Natural killer cell (primary cell): ENCODE measurements at regions not wholly inside any gene's neighbourhood (a gene's known extent, or its start where the extent isn't known, plus 50 kb on each side); places are given as distances from the start of the nearest gene placed in this dataset.
"Not testable (repeated sequence)": the region's sequence is repeated elsewhere in the genome, so short reads cannot be mapped to it uniquely, and the experiment has no call there.

Source experiments
- ATAC-seq, 3 donors: fragments of 150-1000 bp in 2 of 3; fragments of 200-7000 bp in 1 of 3; cut with Tn5 transposase; 1 replicate in 1 of 3; 2 replicates in 2 of 3; pipeline ENCODE4 v1.10.0; 2021; ENCODE audit warnings: mild to moderate bottlenecking in 2 of 3, moderate library complexity in 2 of 3
- DNase-seq, 2 donors: peaks; one replicate each; pipeline versions ENCODE4 v3.0.0 to v3.0.0-alpha.2; 2013 to 2021; ENCODE audit warnings: mixed read lengths in 1 of 2
- H3K27ac ChIP-seq: one replicate; pipeline ENCODE4 v1.5.1; 2013; ENCODE audit warnings: mild to moderate bottlenecking, low read length
- H3K27me3 ChIP-seq: one replicate; pipeline ENCODE4 v1.6.1; 2013; ENCODE audit warnings: low read length; ENCODE audit not compliant: control insufficient read depth, insufficient read depth
- H3K36me3 ChIP-seq: one replicate; pipeline ENCODE4 v1.6.1; 2013; ENCODE audit warnings: low read length; ENCODE audit not compliant: control insufficient read depth, insufficient read depth
- H3K4me1 ChIP-seq: one replicate; pipeline ENCODE4 v1.6.1; 2013; ENCODE audit warnings: low read length; ENCODE audit not compliant: control insufficient read depth, insufficient read depth
- H3K4me3 ChIP-seq: one replicate; pipeline ENCODE4 v1.5.1; 2013; ENCODE audit warnings: low read length
- H3K9me3 ChIP-seq: one replicate; pipeline ENCODE4 v1.6.1; 2013; ENCODE audit warnings: low read length; ENCODE audit not compliant: control insufficient read depth, insufficient read depth
- H3K27ac Mint-ChIP-seq, 2 donors: one replicate each; pipeline ENCODE4 v1.8.0; 2022; ENCODE audit warnings: mild to moderate bottlenecking in 2 of 2, mixed read lengths in 2 of 2, moderate library complexity in 1 of 2
- H3K27me3 Mint-ChIP-seq, 2 donors: one replicate each; pipeline ENCODE4 v1.8.0; 2022; ENCODE audit warnings: low read depth in 2 of 2, mixed read lengths in 2 of 2
- H3K36me3 Mint-ChIP-seq: one replicate; pipeline ENCODE4 v1.8.0; 2022; ENCODE audit warnings: mixed read lengths
- H3K4me1 Mint-ChIP-seq, 2 donors: one replicate each; pipeline ENCODE4 v1.8.0; 2022; ENCODE audit warnings: mixed read lengths in 2 of 2
- H3K4me3 Mint-ChIP-seq: one replicate; pipeline ENCODE4 v1.8.0; 2022; ENCODE audit warnings: mild to moderate bottlenecking, moderate library complexity, mixed read lengths
- H3K9me3 Mint-ChIP-seq, 2 donors: one replicate each; pipeline ENCODE4 v1.8.0; 2022; ENCODE audit warnings: mixed read lengths in 2 of 2
- CTCF ChIP-seq: fragments of 200-600 bp; IDR thresholded peaks from one replicate; pipeline ENCODE4 v1.8.0; 2022; ENCODE audit warnings: antibody characterized with exemption
- WGBS: methylation state at CpG from one replicate; pipeline ENCODE4 v1.1.7; 2013; ENCODE audit warnings: missing lambda C conversion rate; ENCODE audit not compliant: insufficient coverage; 5-methylcytosine and 5-hydroxymethylcytosine counted together
- intact Hi-C: fragments of 100-400 bp; cut with micrococcal nuclease; formaldehyde crosslinking; loops from one replicate; pipeline ENCODE4 v1.14.2; 2022

DNA sequence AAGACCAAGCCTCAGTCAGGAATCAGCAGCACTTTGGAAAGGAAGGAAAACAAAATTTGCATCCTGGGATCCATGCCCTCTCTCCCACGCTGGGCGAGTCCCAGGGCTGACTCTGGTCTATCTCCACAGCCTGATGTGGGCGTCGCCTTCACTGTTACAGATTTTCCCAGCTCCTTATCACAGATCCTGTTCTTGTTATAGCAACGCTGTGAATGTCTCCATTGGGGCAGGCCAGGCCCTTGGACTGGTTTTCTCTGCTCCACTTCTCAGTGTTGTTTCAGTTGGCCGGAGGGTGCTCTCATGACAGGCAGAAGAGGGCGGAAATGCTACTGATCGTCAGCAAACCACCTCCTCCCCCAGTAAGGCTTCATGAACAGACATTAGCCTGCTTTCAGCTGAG is 127.9 kb upstream of the CDH11 start:
- H3K36me3 Mint-ChIP-seq, result no peaks in the 10 kb centered on the region
- no peaks in the 10 kb centered on the region for H3K36me3 ChIP-seq
- no peaks in the 10 kb centered on the region for H3K27me3 ChIP-seq
- no peak for TF ChIP-seq CTCF
- 80% methylated on average over 7 of the region's 8 CpGs for WGBS
- no peak overlapping the region for H3K4me3 ChIP-seq
- H3K27me3 Mint-ChIP-seq, result no peaks in the 10 kb centered on the region
- DNase-seq (no peak), ATAC-seq (no peak)
- peaks cover 3% of the 10 kb centered on the region in 2 donors for H3K9me3 Mint-ChIP-seq
- no peak overlapping the region for H3K4me3 Mint-ChIP-seq
- no peak overlapping the region for H3K27ac ChIP-seq
- H3K4me1 Mint-ChIP-seq, result no peaks in the 10 kb centered on the region
- intact Hi-C loops, result no loop called here
- no peak overlapping the region for H3K27ac Mint-ChIP-seq
- no peaks in the 10 kb centered on the region for H3K9me3 ChIP-seq
- no peaks in the 10 kb centered on the region for H3K4me1 ChIP-seq

DNA sequence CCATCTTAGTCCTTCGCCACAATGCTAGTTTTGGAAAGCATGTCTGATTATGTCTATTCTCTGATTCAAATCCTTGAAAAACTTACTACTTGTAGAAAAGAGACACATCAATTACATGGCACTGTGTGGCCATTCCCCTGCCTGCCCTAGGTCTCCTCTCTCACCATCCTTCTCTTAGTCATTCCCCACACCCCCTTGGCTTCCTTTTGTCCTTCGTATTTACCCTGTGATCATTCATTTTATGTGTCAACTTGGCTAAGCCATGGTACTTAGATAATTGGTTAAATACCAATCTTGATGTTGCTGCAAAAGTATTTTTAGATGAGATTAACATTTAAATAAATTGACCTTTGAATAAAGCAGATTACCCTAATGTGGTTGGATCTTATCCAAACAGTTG is 122.9 kb upstream of the CDH11 start:
- no peak overlapping the region for H3K27ac Mint-ChIP-seq
- peaks cover 5% of the 10 kb centered on the region in 2 donors for H3K9me3 Mint-ChIP-seq
- no peak overlapping the region for H3K4me3 Mint-ChIP-seq
- ATAC-seq (no peak), DNase-seq (no peak)
- Histone ChIP-seq H3K9me3 (no peaks in the 10 kb centered on the region), H3K27me3 (no peaks in the 10 kb centered on the region), H3K27ac (no peak overlapping the region), H3K4me3 (no peak overlapping the region), H3K36me3 (no peaks in the 10 kb centered on the region), H3K4me1 (no peaks in the 10 kb centered on the region)
- intact Hi-C loops, result no loop called here
- TF ChIP-seq CTCF, result no peak
- H3K27me3 Mint-ChIP-seq, result no peaks in the 10 kb centered on the region
- H3K36me3 Mint-ChIP-seq, result no peaks in the 10 kb centered on the region
- 68% methylated on average over 2 of the region's 2 CpGs for WGBS
- H3K4me1 Mint-ChIP-seq, result no peaks in the 10 kb centered on the region

DNA sequence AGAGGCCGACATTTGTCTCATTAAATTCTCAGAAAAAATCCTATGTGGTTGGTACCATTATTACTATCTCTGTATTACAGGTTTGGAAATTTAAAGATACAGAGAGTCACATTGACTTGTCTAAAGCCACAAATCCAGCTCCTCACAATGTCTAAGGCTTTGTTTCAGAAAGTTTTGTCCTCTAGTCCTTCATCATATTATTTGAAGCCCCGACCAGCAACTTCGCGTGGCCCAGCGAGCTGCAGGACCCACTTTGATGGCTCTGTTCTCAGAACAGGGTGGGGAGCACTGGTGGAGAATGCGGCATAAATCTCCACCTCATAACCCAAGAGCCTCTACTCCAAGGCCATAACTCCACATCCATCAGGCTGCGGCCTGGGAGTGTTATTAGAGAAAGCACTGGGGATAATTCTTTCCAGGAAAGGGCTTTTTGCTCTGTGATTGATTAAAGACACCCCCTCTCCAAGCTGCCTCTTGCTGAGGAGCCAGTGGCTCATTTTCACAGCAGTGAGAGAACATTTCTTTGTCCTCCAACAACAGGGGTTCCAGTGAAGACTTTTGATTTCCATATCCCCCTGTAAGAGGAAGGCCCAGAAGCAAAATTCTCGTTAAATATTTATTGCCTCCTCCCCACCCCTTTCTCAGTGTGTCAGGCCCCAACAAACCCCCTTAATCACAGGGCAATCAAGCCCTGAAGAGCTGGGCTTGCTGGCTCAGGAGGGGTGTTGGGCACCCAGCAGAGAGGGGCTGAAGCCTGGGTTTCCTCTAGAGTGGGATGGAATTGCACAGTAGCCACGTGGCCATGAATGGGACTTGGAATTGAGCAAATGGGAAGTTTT is 113.7 kb upstream of the CDH11 start:
- H3K36me3 Mint-ChIP-seq, result no peaks in the 10 kb centered on the region
- intact Hi-C loops, result no loop called here
- H3K4me1 Mint-ChIP-seq, result no peaks in the 10 kb centered on the region
- no peaks in the 10 kb centered on the region for H3K27me3 ChIP-seq
- DNase-seq, result no peak
- H3K4me1 ChIP-seq, result no peaks in the 10 kb centered on the region
- no peak overlapping the region for H3K27ac Mint-ChIP-seq
- H3K27me3 Mint-ChIP-seq, result no peaks in the 10 kb centered on the region
- no peak overlapping the region for H3K27ac ChIP-seq
- no peak overlapping the region for H3K4me3 Mint-ChIP-seq
- H3K9me3 Mint-ChIP-seq, result peaks cover 9 to 10% of the 10 kb centered on the region in 2 donors
- H3K36me3 ChIP-seq, result no peaks in the 10 kb centered on the region
- no peak for ATAC-seq
- H3K9me3 ChIP-seq, result no peaks in the 10 kb centered on the region
- TF ChIP-seq CTCF, result no peak
- no peak overlapping the region for H3K4me3 ChIP-seq
- WGBS, result 79% methylated on average over 6 of the region's 9 CpGs

GRCh38 chr16:65234721-65235320 is 113.0 kb upstream of the CDH11 start:
- H3K4me3 ChIP-seq, H3K27ac Mint-ChIP-seq, ATAC-seq, H3K36me3 Mint-ChIP-seq, H3K9me3 ChIP-seq, H3K27ac ChIP-seq, H3K27me3 ChIP-seq, H3K36me3 ChIP-seq, H3K4me3 Mint-ChIP-seq, H3K4me1 Mint-ChIP-seq, DNase-seq, H3K27me3 Mint-ChIP-seq, intact Hi-C loops, H3K4me1 ChIP-seq: not testable (repeated sequence)
- 87% methylated on average over 14 of the region's 16 CpGs for WGBS
- H3K9me3 Mint-ChIP-seq, result peaks cover 8 to 10% of the 10 kb centered on the region in 2 donors
